GM18502 (cell line): ENCODE measurements at regions not wholly inside any gene's neighbourhood (a gene's known extent, or its start where the extent isn't known, plus 50 kb on each side); places are given as distances from the start of the nearest gene placed in this dataset.

Experiments
- ATAC-seq: cut with Tn5 transposase; IDR thresholded peaks from one replicate; pipeline ENCODE4 v1.9.1; 2021; ENCODE audit warnings: mild to moderate bottlenecking; ENCODE audit not compliant: unreplicated experiment, poor library complexity

- no peak for ATAC-seq
Measured at GRCh38 chr12:67425394-67425793, 156.2 kb downstream of the CAND1 start.

- no peak for ATAC-seq
Measured at GRCh38 chr12:67426067-67426466, 156.9 kb downstream of the CAND1 start.

- ATAC-seq, result no peak
Measured at GRCh38 chr12:67427336-67427735, 158.2 kb downstream of the CAND1 start.

GRCh38 chr12:67428431-67428830 lies 159.3 kb downstream of the CAND1 start:
- no peak for ATAC-seq

GRCh38 chr12:67430708-67431335 lies 161.7 kb downstream of the CAND1 start:
- ATAC-seq, result no peak

GRCh38 chr12:67431411-67432020 lies 162.4 kb downstream of the CAND1 start:
- no peak for ATAC-seq

- ATAC-seq, result peak; percentile 86
Measured at GRCh38 chr12:67433385-67434175, 164.4 kb downstream of the CAND1 start.

GRCh38 chr12:67434671-67435370 lies 165.7 kb downstream of the CAND1 start:
- ATAC-seq, result no peak

GRCh38 chr12:67436230-67436629 lies 167.1 kb downstream of the CAND1 start:
- no peak for ATAC-seq

- ATAC-seq, result no peak
Measured at GRCh38 chr12:67437011-67437410, 167.9 kb downstream of the CAND1 start.

- ATAC-seq, result no peak
Measured at GRCh38 chr12:67439611-67440010, 170.5 kb downstream of the CAND1 start.

GRCh38 chr12:67441736-67442346 lies 172.7 kb downstream of the CAND1 start:
- ATAC-seq, result peak; percentile 92

- no peak for ATAC-seq
Measured at GRCh38 chr12:67442347-67442841, 173.2 kb downstream of the CAND1 start.

GRCh38 chr12:67442896-67443295 lies 173.7 kb downstream of the CAND1 start:
- ATAC-seq, result no peak

- no peak for ATAC-seq
Measured at GRCh38 chr12:67444542-67444941, 175.4 kb downstream of the CAND1 start.

- ATAC-seq, result no peak
Measured at GRCh38 chr12:67446716-67447115, 177.6 kb downstream of the CAND1 start.

- no peak for ATAC-seq
Measured at GRCh38 chr12:67447180-67447579, 178.0 kb downstream of the CAND1 start.

GRCh38 chr12:67449591-67450052 lies 180.5 kb downstream of the CAND1 start:
- peak; percentile 81 for ATAC-seq

- no peak for ATAC-seq
Measured at GRCh38 chr12:67450441-67450840, 181.3 kb downstream of the CAND1 start.

GRCh38 chr12:67451206-67451605 lies 182.0 kb downstream of the CAND1 start:
- no peak for ATAC-seq
